K562 (cell line): ENCODE measurements at regions not wholly inside any gene's neighbourhood (a gene's known extent, or its start where the extent isn't known, plus 50 kb on each side); places are given as distances from the start of the nearest gene placed in this dataset.

Experiments
- ATAC-seq: fragments of 200-7000 bp; cut with Tn5 transposase; 3 replicates; pipeline ENCODE4 v1.9.1; 2020; ENCODE audit warnings: moderate library complexity
- BruUV-seq: library from RNA; stranded (reverse); fragments of 400-500 nt; replicated peaks from 2 replicates; lab custom pipeline; 2021; lab: Mats Ljungman, UMichigan
- CTCF ChIA-PET: fragments of 300-600 bp; formaldehyde crosslinking; extraction: SDS; loops from one replicate; lab custom pipeline; 2021; ENCODE audit warnings: low intra/inter-chr PET ratio; lab: Yijun Ruan, JAX
- POLR2A ChIA-PET: fragments of 300-600, 350-650 bp; sonication (Branson Sonifier 250); formaldehyde crosslinking; extraction: SDS; loops from one replicate; lab custom pipeline; 2021; ENCODE audit warnings: antibody characterized with exemption, inconsistent platforms; lab: Yijun Ruan, JAX
- DNase-seq, 4 experiments: peaks; one replicate each; pipeline versions ENCODE4 v3.0.0 to v3.0.0-alpha.2; 2011 to 2018; ENCODE audit warnings: low spot score in 3 of 4, mixed read lengths in 3 of 4; ENCODE audit errors: extremely low read depth in 1 of 4
- FAIRE-seq: peaks from 2 replicates; lab custom pipeline; 2011; peaks lifted over from hg19 to GRCh38; lab: Jason Lieb, UNC
- H2AFZ ChIP-seq: 2 replicates; pipeline ENCODE4 v1.6.0; 2011; ENCODE audit warnings: low read depth, low read length, control low read depth, inconsistent platforms
- H3K27ac ChIP-seq: fragments of 200-600 bp; 3 replicates; pipeline ENCODE4 v1.8.0; 2011; ENCODE audit warnings: low read depth, mild to moderate bottlenecking, control low read depth, inconsistent platforms, low read length, moderate library complexity, mixed read lengths; ENCODE audit errors: extremely low read depth
- H3K27me3 ChIP-seq, 2 experiments: fragments of 300-600 bp in 1 of 2; 2 replicates in 1 of 2; 3 replicates in 1 of 2; pipeline versions ENCODE4 v1.6.0 to v1.8.0; 2011; ENCODE audit warnings: inconsistent platforms in 2 of 2, low read length in 2 of 2, mild to moderate bottlenecking in 1 of 2, mixed read lengths in 1 of 2, moderate library complexity in 1 of 2; ENCODE audit not compliant: control insufficient read depth in 2 of 2, insufficient read depth in 2 of 2
- H3K36me3 ChIP-seq: fragments of 300-600 bp; 3 replicates; pipeline ENCODE4 v1.8.0; 2011; ENCODE audit warnings: mild to moderate bottlenecking, low read length, inconsistent platforms; ENCODE audit not compliant: control insufficient read depth, insufficient read depth
- H3K4me1 ChIP-seq, 2 experiments: fragments of 200-600 bp in 1 of 2; replicated peaks in 1 of 2; 2 replicates in 1 of 2; 3 replicates in 1 of 2; pipeline versions ENCODE4 v1.5.1 to v1.8.0; 2011; ENCODE audit warnings: inconsistent platforms in 2 of 2, low read length in 2 of 2, mild to moderate bottlenecking in 1 of 2, mixed read lengths in 1 of 2, moderate library complexity in 1 of 2; ENCODE audit not compliant: control insufficient read depth in 2 of 2, insufficient read depth in 2 of 2
- H3K4me2 ChIP-seq: 2 replicates; pipeline ENCODE4 v1.6.1; 2011; ENCODE audit warnings: low read length, control low read depth, inconsistent platforms, mixed read lengths; ENCODE audit not compliant: insufficient read depth
- H3K4me3 ChIP-seq: fragments of 200-600 bp; sonication (generic), shearing (Covaris generic); 2 replicates; pipeline ENCODE4 v1.5.1; 2016; ENCODE audit warnings: control low read depth, inconsistent platforms
- H3K79me2 ChIP-seq: fragments of 200-600 bp; 3 replicates; pipeline ENCODE4 v1.8.0; 2011; ENCODE audit warnings: low read length, inconsistent platforms; ENCODE audit not compliant: control insufficient read depth, insufficient read depth
- H3K9ac ChIP-seq, 2 experiments: 2 replicates each; pipeline versions ENCODE4 v1.6.0 to v1.6.1; 2011; ENCODE audit warnings: low read depth in 2 of 2, low read length in 2 of 2, control low read depth in 1 of 2, inconsistent platforms in 1 of 2, mild to moderate bottlenecking in 1 of 2, mixed read lengths in 1 of 2; ENCODE audit not compliant: insufficient read depth in 1 of 2
- H3K9me1 ChIP-seq: one replicate; pipeline ENCODE4 v1.6.0; 2011; ENCODE audit warnings: inconsistent platforms, mild to moderate bottlenecking, low read length, moderate library complexity; ENCODE audit not compliant: control insufficient read depth, insufficient read depth
- H3K9me3 ChIP-seq: replicated peaks from 2 replicates; pipeline ENCODE4 v1.5.1; 2011; ENCODE audit warnings: low read depth, low read length, inconsistent platforms; ENCODE audit not compliant: control insufficient read depth, insufficient read depth
- H4K20me1 ChIP-seq: replicated peaks from 2 replicates; pipeline ENCODE4 v1.6.1; 2011; ENCODE audit warnings: low read length, inconsistent platforms, mixed read lengths; ENCODE audit not compliant: control insufficient read depth, insufficient read depth
- ADNP ChIP-seq: fragments of 200-800 bp; sonication (Bioruptor generic); IDR thresholded peaks from 2 replicates; pipeline ENCODE4 v1.6.1; 2016; ENCODE audit warnings: missing genetic modification characterization, missing compliant biosample characterization
- FOXA3 ChIP-seq, 2 experiments: fragments of 450-650 bp in 1 of 2; sonication (generic) in 1 of 2; formaldehyde crosslinking; IDR thresholded peaks in 1 of 2; conservative IDR thresholded peaks in 1 of 2; 2 replicates each; pipeline versions ENCODE4 v1.4.0 to v1.8.0; 2020 to 2022; ENCODE audit warnings: mild to moderate bottlenecking in 2 of 2, missing genetic modification reagents in 1 of 2
- IRF2 ChIP-seq: sonication (generic); formaldehyde crosslinking; IDR thresholded peaks from 2 replicates; pipeline ENCODE4 v1.8.1; 2022; ENCODE audit warnings: mild to moderate bottlenecking, missing genetic modification reagents
- PRMT5 ChIP-seq: sonication (generic); formaldehyde crosslinking; IDR thresholded peaks from 2 replicates; pipeline ENCODE4 v1.5.0; 2020; ENCODE audit warnings: missing genetic modification reagents
- RHOXF2B ChIP-seq: fragments of 250-450 bp; sonication (Bioruptor Pico); conservative IDR thresholded peaks from 2 replicates; pipeline ENCODE4 v1.5.1; 2021
- ZNF77 ChIP-seq: fragments of 250-450 bp; sonication (Bioruptor Pico); IDR thresholded peaks from 2 replicates; pipeline ENCODE4 v1.5.0; 2020
- WGBS: fragments of 100-300 bp; shearing (Covaris generic); methylation state at CpG from one replicate; pipeline ENCODE4 v1.1.6; 2016; ENCODE audit warnings: low coverage, mixed read lengths; ENCODE audit not compliant: insufficient coverage; ENCODE audit errors: missing lambda C conversion rate; 5-methylcytosine and 5-hydroxymethylcytosine counted together
- in situ Hi-C: fragments of 300-500 bp; cut with MboI; formaldehyde crosslinking; loops from 4 replicates; pipeline ENCODE4 v1.15.0; 2018; ENCODE audit warnings: inconsistent platforms, mixed read lengths
- intact Hi-C: fragments of 100-400 bp; cut with micrococcal nuclease; formaldehyde crosslinking; loops from 2 replicates; pipeline ENCODE4 v1.14.2; 2022
- TF ChIP-seq, protein P1 (sequence below): IDR thresholded peaks from 2 replicates; pipeline ENCODE4 v1.6.1; 2011; ENCODE audit not compliant: insufficient read length; ENCODE audit errors: extremely low read depth
- TF ChIP-seq, protein P2 (sequence below): fragments of 450-650 bp; conservative IDR thresholded peaks from 2 replicates; pipeline ENCODE4 v1.6.1; 2016; ENCODE audit warnings: missing genetic modification characterization, low read depth, mild to moderate bottlenecking, missing compliant biosample characterization, moderate library complexity
- TF ChIP-seq, protein P3 (sequence below): sonication (generic); formaldehyde crosslinking; IDR thresholded peaks from 2 replicates; pipeline ENCODE4 v1.8.0; 2022; ENCODE audit warnings: mild to moderate bottlenecking, low read depth, missing genetic modification reagents
- TF ChIP-seq, protein P4 (sequence below): fragments of 450-650 bp; formaldehyde crosslinking; IDR thresholded peaks from 2 replicates; pipeline ENCODE4 v1.4.0; 2020; ENCODE audit warnings: mild to moderate bottlenecking

DNA sequence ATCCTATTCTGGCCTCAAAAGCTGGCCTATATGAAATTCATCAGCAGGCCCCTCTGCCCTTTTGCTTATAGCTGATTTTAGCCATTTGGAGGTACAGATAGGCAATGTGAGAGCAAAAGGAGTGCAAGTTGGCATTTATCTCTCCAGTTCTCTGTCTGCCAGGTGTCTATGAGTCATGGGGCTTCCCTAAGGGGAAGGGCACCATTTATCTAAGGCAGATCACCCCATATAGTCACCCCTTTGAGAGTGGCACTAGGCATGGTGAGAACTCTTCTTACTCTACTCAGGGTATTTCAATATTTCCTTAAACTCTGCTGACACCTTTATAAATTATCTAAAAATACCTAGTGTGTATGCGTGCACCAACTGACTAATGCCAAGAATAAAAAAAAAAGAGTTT, 314.7 kb upstream of the CDH6 start:
- no peak for DNase-seq
- no peak overlapping the region for H3K4me3 ChIP-seq
- H2AFZ ChIP-seq = no peak overlapping the region
- H3K36me3 ChIP-seq = no peaks in the 10 kb centered on the region
- ChIA-PET CTCF (no interaction called here), POLR2A (no interaction called here)
- no peak for FAIRE-seq
- WGBS = 0% methylated on average over 1 of the region's 1 CpG
- no peaks in the 10 kb centered on the region for H3K27me3 ChIP-seq
- no peaks in the 10 kb centered on the region for H3K79me2 ChIP-seq
- no peaks in the 10 kb centered on the region for H4K20me1 ChIP-seq
- intact Hi-C loops (no loop called here), in situ Hi-C loops (no loop called here)
- H3K9me3 ChIP-seq = no peaks in the 10 kb centered on the region; the same call in none of the 2 replicates
- H3K9me1 ChIP-seq = no peaks in the 10 kb centered on the region
- no peak overlapping the region for H3K27ac ChIP-seq
- H3K4me1 ChIP-seq = no peaks in the 10 kb centered on the region
- H3K4me2 ChIP-seq = no peak overlapping the region
- TF ChIP-seq, protein P1, sequence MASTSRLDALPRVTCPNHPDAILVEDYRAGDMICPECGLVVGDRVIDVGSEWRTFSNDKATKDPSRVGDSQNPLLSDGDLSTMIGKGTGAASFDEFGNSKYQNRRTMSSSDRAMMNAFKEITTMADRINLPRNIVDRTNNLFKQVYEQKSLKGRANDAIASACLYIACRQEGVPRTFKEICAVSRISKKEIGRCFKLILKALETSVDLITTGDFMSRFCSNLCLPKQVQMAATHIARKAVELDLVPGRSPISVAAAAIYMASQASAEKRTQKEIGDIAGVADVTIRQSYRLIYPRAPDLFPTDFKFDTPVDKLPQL = no peak
- TF ChIP-seq IRF2 (CRISPR knock-in tag) (no peak), RHOXF2B (CRISPR knock-in tag) (no peak), FOXA3 (CRISPR knock-in tag; conservative IDR thresholded peaks at IDR 0.05 in 1 of 2, IDR thresholded peaks at IDR 0.05 in 1 of 2) (no peak), ZNF77 (CRISPR knock-in tag) (no peak), ADNP (tag) (no peak), PRMT5 (CRISPR knock-in tag) (no peak)
- TF ChIP-seq, protein P2, sequence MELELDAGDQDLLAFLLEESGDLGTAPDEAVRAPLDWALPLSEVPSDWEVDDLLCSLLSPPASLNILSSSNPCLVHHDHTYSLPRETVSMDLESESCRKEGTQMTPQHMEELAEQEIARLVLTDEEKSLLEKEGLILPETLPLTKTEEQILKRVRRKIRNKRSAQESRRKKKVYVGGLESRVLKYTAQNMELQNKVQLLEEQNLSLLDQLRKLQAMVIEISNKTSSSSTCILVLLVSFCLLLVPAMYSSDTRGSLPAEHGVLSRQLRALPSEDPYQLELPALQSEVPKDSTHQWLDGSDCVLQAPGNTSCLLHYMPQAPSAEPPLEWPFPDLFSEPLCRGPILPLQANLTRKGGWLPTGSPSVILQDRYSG (tag) = no peak
- TF ChIP-seq, protein P3, sequence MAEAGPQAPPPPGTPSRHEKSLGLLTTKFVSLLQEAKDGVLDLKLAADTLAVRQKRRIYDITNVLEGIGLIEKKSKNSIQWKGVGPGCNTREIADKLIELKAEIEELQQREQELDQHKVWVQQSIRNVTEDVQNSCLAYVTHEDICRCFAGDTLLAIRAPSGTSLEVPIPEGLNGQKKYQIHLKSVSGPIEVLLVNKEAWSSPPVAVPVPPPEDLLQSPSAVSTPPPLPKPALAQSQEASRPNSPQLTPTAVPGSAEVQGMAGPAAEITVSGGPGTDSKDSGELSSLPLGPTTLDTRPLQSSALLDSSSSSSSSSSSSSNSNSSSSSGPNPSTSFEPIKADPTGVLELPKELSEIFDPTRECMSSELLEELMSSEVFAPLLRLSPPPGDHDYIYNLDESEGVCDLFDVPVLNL (CRISPR knock-in tag) = no peak
- TF ChIP-seq, protein P4, sequence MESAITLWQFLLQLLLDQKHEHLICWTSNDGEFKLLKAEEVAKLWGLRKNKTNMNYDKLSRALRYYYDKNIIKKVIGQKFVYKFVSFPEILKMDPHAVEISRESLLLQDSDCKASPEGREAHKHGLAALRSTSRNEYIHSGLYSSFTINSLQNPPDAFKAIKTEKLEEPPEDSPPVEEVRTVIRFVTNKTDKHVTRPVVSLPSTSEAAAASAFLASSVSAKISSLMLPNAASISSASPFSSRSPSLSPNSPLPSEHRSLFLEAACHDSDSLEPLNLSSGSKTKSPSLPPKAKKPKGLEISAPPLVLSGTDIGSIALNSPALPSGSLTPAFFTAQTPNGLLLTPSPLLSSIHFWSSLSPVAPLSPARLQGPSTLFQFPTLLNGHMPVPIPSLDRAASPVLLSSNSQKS (CRISPR knock-in tag) = no peak
- BruUV-seq = no TSS peak
- ATAC-seq = no peak
- H3K9ac ChIP-seq = no peak overlapping the region
